Ascending aorta (tissue), 2 donors: ENCODE measurements at regions not wholly inside any gene's neighbourhood (a gene's known extent, or its start where the extent isn't known, plus 50 kb on each side); places are given as distances from the start of the nearest gene placed in this dataset.

Experiments used
- DNase-seq, 2 donors: peaks; one replicate each; pipeline ENCODE4 v3.0.0-alpha.2; 2019; ENCODE audit warnings: low spot score in 2 of 2
- H3K27ac ChIP-seq, 2 donors: fragments of 200-600 bp; sonication (generic); one replicate each; pipeline ENCODE4 v1.5.1; 2016 to 2017; ENCODE audit warnings: mild to moderate bottlenecking in 1 of 2
- H3K27me3 ChIP-seq: fragments of 200-600 bp; sonication (generic); one replicate; pipeline ENCODE4 v1.5.1; 2017
- H3K36me3 ChIP-seq, 2 donors: fragments of 200-600 bp; sonication (generic); one replicate each; pipeline ENCODE4 v1.5.1; 2016
- H3K4me1 ChIP-seq, 2 donors: fragments of 200-600 bp; sonication (generic); one replicate each; pipeline ENCODE4 v1.5.1; 2016 to 2017; ENCODE audit warnings: mild to moderate bottlenecking in 1 of 2
- H3K4me3 ChIP-seq, 2 donors: fragments of 200-600 bp; sonication (generic); one replicate each; pipeline ENCODE4 v1.5.1; 2016 to 2017; ENCODE audit warnings: mild to moderate bottlenecking in 1 of 2
- H3K9me3 ChIP-seq, 2 donors: fragments of 200-600 bp; sonication (generic); one replicate each; pipeline ENCODE4 v1.5.1; 2016
- CTCF ChIP-seq, 3 experiments: fragments of 200-600 bp in 2 of 3; fragments of 450-650 bp in 1 of 3; sonication (generic) in 2 of 3; IDR thresholded peaks; one replicate each; pipeline ENCODE4 v1.5.1; 2016 to 2019; ENCODE audit warnings: antibody characterized with exemption in 3 of 3, mild to moderate bottlenecking in 1 of 3, moderate library complexity in 1 of 3
- intact Hi-C: fragments of 100-400 bp; cut with DNase I; formaldehyde crosslinking; loops from one replicate; pipeline ENCODE4 v1.15.1; 2023

GRCh38 chr3:186414735-186415419 is 52.8 kb upstream of the DGKG start:
- peak in 1 of 2 donors; percentile 77 for DNase-seq
- Histone ChIP-seq H3K4me1 (peaks cover 0 to 17% of the 10 kb centered on the region in 2 donors), H3K4me3 (peak overlapping the region; percentile 61 to 63), H3K27me3 (no peaks in the 10 kb centered on the region), H3K27ac (peak overlapping the region; percentile 56 to 69), H3K9me3 (no peaks in the 10 kb centered on the region), H3K36me3 (no peaks in the 10 kb centered on the region)
- TF ChIP-seq CTCF (IDR thresholded peaks at IDR 0.05) = no peak
- intact Hi-C loops = loop anchor here (2.0 to 5.0 kb wide), 3 partner anchors 52 to 478 kb away; partner anchors contain the start of genes DGKG and TRA2B

DNA sequence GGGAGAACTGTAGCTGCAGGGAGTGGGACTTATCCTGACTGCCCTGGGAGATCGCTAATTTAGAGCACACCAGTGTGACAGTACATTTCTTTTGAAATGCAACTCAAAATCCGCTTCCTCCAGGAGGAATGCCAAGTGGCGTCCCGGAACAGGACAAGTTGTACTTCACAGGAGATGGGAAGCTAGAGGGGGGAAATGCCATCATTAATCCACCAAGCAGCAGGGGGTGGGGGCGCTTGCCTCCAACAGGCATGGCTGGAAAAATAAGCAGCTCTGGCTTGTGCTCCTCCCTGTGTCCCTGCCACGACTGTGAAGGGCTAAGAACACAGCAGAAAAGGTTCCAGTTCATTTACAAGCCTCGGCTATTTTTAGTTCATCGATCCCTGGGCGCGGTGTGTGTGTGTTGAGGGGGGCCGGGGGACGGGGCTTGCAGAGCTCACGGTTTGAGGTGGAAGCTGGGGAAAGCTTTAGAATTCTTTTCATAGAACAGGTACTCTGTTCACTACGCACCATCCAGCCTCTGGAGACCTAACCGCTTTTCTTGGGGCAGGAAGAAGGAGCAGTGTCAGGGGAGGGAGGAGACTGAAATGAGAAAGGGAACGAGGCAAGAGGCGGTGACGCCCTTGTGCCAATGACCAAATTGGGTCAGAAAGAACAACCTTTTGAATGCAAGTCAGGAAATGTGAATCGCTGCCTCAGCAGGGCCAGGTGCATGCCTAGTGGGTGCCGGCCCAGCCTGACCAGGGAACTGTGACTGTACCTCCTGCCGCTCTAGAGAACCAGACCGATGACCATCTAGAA is 51.8 kb upstream of the DGKG start:
- no peaks in the 10 kb centered on the region for H3K27me3 ChIP-seq
- peak overlapping the region; percentile 56 to 69 for H3K27ac ChIP-seq
- peak in 1 of 2 donors; percentile 81 for DNase-seq
- no peak for TF ChIP-seq CTCF (IDR thresholded peaks at IDR 0.05)
- H3K36me3 ChIP-seq = no peaks in the 10 kb centered on the region
- H3K9me3 ChIP-seq = no peaks in the 10 kb centered on the region
- peaks cover 0 to 17% of the 10 kb centered on the region in 2 donors for H3K4me1 ChIP-seq
- intact Hi-C loops = loop anchor here (2.0 to 5.0 kb wide), 3 partner anchors 51 to 477 kb away; partner anchors contain the start of genes DGKG and TRA2B
- H3K4me3 ChIP-seq = peak overlapping the region; percentile 61 to 63

DNA sequence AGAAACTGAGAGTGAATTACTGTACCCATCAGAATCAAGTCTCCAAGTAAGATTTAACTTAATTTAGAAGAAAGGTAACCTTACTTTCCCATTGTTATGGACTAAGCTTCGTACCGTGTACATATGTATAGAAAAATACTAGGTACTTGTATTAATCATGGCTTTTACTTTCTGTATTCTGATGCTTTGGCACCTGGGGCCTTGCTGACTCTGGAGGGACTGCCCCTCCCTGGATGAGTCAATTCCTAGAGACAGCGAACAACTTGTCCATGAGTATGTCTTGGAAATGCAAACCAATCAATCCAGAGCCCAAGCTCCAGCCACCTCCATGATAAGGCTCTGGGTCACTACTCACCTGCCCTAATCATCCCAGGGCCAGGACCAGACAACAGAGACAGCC is 50.0 kb upstream of the DGKG start:
- TF ChIP-seq CTCF (IDR thresholded peaks at IDR 0.05) = no peak
- no peak overlapping the region for H3K27ac ChIP-seq

More for the DNA sequence above, 50.0 kb upstream of the DGKG start:
- peaks cover 5 to 25% of the 10 kb centered on the region in 2 donors for H3K4me1 ChIP-seq
- no peaks in the 10 kb centered on the region for H3K27me3 ChIP-seq
- H3K36me3 ChIP-seq = no peaks in the 10 kb centered on the region
- no peaks in the 10 kb centered on the region for H3K9me3 ChIP-seq
- no peak overlapping the region for H3K4me3 ChIP-seq
- intact Hi-C loops = loop anchor here (5.0 kb wide), 2 partner anchors 130 to 475 kb away; partner anchors contain the start of gene TRA2B
- no peak for DNase-seq
